Activated B cell treated with CpG ODN at 0.5 μM for 24 hours (primary cell): ENCODE measurements at regions not wholly inside any gene's neighbourhood (a gene's known extent, or its start where the extent isn't known, plus 50 kb on each side); places are given as distances from the start of the nearest gene placed in this dataset.

Source experiments
- ATAC-seq: fragments of 200-7000 bp; cut with Tn5 transposase; one replicate; pipeline ENCODE4 v1.10.0; 2021; ENCODE audit warnings: low read depth, mild to moderate bottlenecking, moderate library complexity
- CTCF ChIA-PET: fragments of 350-600 bp; sonication (Branson Sonifier 250); formaldehyde crosslinking; loops from one replicate; lab custom pipeline; 2021; ENCODE audit warnings: antibody characterized with exemption; lab: Charles Lee
- POLR2A ChIA-PET: fragments of 350-600 bp; sonication (Branson Sonifier 250); formaldehyde crosslinking; loops from one replicate; lab custom pipeline; 2021; ENCODE audit warnings: antibody characterized with exemption; lab: Charles Lee
- DNase-seq: peaks from one replicate; pipeline ENCODE4 v3.0.0; 2022
- H3K27ac Mint-ChIP-seq: one replicate; pipeline ENCODE4 v1.8.0; 2020; ENCODE audit warnings: mixed read lengths
- H3K27me3 Mint-ChIP-seq: one replicate; pipeline ENCODE4 v1.8.0; 2021; ENCODE audit warnings: mixed read lengths
- H3K36me3 Mint-ChIP-seq: one replicate; pipeline ENCODE4 v1.8.0; 2021; ENCODE audit warnings: low read depth, mixed read lengths
- H3K4me1 Mint-ChIP-seq: one replicate; pipeline ENCODE4 v1.8.0; 2021; ENCODE audit warnings: mixed read lengths
- H3K4me3 Mint-ChIP-seq: one replicate; pipeline ENCODE4 v1.8.0; 2020; ENCODE audit warnings: mild to moderate bottlenecking, mixed read lengths
- H3K9me3 Mint-ChIP-seq: one replicate; pipeline ENCODE4 v1.8.0; 2020; ENCODE audit warnings: mixed read lengths
- CTCF ChIP-seq: fragments of 200-600 bp; IDR thresholded peaks from one replicate; pipeline ENCODE4 v1.8.0; 2022; ENCODE audit warnings: antibody characterized with exemption, mild to moderate bottlenecking
- intact Hi-C: fragments of 100-400 bp; cut with micrococcal nuclease; formaldehyde crosslinking; loops from one replicate; pipeline ENCODE4 v1.15.1; 2024

DNA sequence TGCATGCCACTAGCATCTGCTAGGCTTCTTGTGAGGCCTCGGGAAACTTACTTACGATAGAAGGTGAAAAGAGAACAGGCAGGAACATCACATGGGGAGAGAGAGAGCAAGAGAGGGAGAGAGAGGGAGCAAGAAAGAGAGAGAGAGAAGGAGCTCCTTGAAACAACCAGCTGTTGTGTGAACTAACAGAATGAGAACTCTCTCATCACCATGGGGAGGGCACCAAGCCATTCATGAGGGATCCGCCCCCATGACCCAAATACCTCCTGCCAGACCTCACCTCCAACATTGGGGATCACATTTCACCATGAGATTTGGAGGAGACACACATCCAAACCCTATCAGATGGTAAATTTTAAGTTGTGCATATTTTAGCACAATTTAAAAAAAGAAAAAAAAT is 1217.2 kb downstream of the TYW1 start:
- H3K9me3 Mint-ChIP-seq = peaks cover 9% of the 10 kb centered on the region
- no peak overlapping the region for H3K27ac Mint-ChIP-seq
- TF ChIP-seq CTCF = no peak
- H3K36me3 Mint-ChIP-seq = no peaks in the 10 kb centered on the region
- DNase-seq = no peak
- ChIA-PET POLR2A (no interaction called here), CTCF (no interaction called here)
- no peaks in the 10 kb centered on the region for H3K27me3 Mint-ChIP-seq
- ATAC-seq = no peak
- H3K4me3 Mint-ChIP-seq = no peak overlapping the region
- no peaks in the 10 kb centered on the region for H3K4me1 Mint-ChIP-seq
- intact Hi-C loops = no loop called here

DNA sequence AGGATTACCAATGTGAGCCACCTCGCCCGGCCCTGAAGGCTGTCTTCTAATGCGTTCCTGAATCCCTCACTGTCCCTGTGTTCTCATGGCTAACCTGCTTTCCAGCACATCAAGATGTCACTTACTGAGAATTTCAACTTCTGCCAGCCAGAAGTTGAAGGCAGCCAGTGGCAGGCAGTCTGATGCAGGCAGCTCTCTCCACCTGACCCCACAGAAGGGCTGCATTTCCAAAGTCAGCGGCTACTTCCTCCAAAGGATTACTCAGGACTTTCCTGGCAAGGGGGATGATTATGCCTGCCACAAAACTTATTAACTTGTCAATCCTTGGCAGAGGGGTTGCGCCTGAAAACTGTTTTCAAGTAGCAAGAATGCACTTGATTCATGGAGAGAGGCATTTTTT is 1219.4 kb downstream of the TYW1 start:
- no peak for TF ChIP-seq CTCF
- ATAC-seq (no peak), DNase-seq (no peak)
- Mint-ChIP-seq H3K9me3 (peaks cover 7% of the 10 kb centered on the region), H3K27ac (no peak overlapping the region), H3K4me1 (no peaks in the 10 kb centered on the region), H3K4me3 (no peak overlapping the region), H3K36me3 (no peaks in the 10 kb centered on the region), H3K27me3 (no peaks in the 10 kb centered on the region)
- intact Hi-C loops = no loop called here
- ChIA-PET POLR2A (no interaction called here), CTCF (no interaction called here)

- intact Hi-C loops = no loop called here
- Mint-ChIP-seq H3K36me3 (no peaks in the 10 kb centered on the region), H3K27ac (no peak overlapping the region), H3K27me3 (no peaks in the 10 kb centered on the region), H3K9me3 (peaks cover 7% of the 10 kb centered on the region), H3K4me3 (no peak overlapping the region), H3K4me1 (no peaks in the 10 kb centered on the region)
- TF ChIP-seq CTCF = no peak
- ChIA-PET CTCF (no interaction called here), POLR2A (no interaction called here)
- DNase-seq (no peak), ATAC-seq (no peak)
Observed at GRCh38 chr7:68217426-68217825, 1220.8 kb downstream of the TYW1 start.

- Mint-ChIP-seq H3K9me3 (peaks cover 7% of the 10 kb centered on the region), H3K27ac (no peak overlapping the region), H3K27me3 (no peaks in the 10 kb centered on the region), H3K4me3 (no peak overlapping the region), H3K36me3 (no peaks in the 10 kb centered on the region), H3K4me1 (no peaks in the 10 kb centered on the region)
- CTCF ChIA-PET = no interaction called here
- POLR2A ChIA-PET = no interaction called here
- ATAC-seq (no peak), DNase-seq (no peak)
- TF ChIP-seq CTCF = no peak
- intact Hi-C loops = no loop called here
Observed at GRCh38 chr7:68218461-68218860, 1221.8 kb downstream of the TYW1 start.

DNA sequence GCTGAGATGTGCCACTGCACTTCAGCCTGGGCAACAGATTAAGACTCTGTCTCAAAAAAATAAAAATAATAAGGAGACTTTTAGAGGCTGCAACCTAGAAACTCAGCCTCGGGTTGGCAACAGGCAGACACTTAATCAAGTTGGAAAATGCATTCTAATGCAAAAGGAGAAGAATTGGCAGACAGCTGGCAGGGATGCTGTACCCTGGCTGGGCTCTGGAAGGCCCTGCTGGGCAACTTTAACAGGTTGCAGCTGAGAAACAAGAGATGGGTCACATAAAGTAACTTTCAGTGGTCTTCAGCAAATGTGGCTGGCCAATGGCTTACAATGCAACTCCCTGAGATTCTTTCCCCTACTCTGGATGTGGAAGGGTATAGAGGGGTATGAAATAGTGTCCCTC is 1225.7 kb downstream of the TYW1 start:
- H3K9me3 Mint-ChIP-seq = peaks cover 7% of the 10 kb centered on the region
- DNase-seq = no peak
- ATAC-seq = no peak
- no peaks in the 10 kb centered on the region for H3K27me3 Mint-ChIP-seq
- ChIA-PET CTCF (no interaction called here), POLR2A (no interaction called here)
- intact Hi-C loops = no loop called here
- TF ChIP-seq CTCF = no peak
- no peak overlapping the region for H3K4me3 Mint-ChIP-seq
- no peaks in the 10 kb centered on the region for H3K36me3 Mint-ChIP-seq
- H3K4me1 Mint-ChIP-seq = no peaks in the 10 kb centered on the region
- H3K27ac Mint-ChIP-seq = no peak overlapping the region
